Adrenal gland (tissue), 9 donors: ENCODE measurements at regions not wholly inside any gene's neighbourhood (a gene's known extent, or its start where the extent isn't known, plus 50 kb on each side); places are given as distances from the start of the nearest gene placed in this dataset.

Source experiments
- DNase-seq, 7 donors: peaks; one replicate each; pipeline ENCODE4 v3.0.0-alpha.2; 2019 to 2020
- H3K27ac ChIP-seq, 5 donors: fragments of 200-600 bp; sonication (generic) in 4 of 5; 1 replicate in 3 of 5; 2 replicates in 2 of 5; pipeline versions ENCODE4 v1.5.1 to v1.8.0; 2016 to 2020; ENCODE audit warnings: mild to moderate bottlenecking in 1 of 5
- H3K27me3 ChIP-seq: fragments of 200-600 bp; 2 replicates; pipeline ENCODE4 v1.8.0; 2021
- H3K36me3 ChIP-seq, 2 donors: fragments of 200-600 bp; replicated peaks in 1 of 2; 1 replicate in 1 of 2; 2 replicates in 1 of 2; pipeline versions ENCODE4 v1.5.1 to v1.8.0; 2018 to 2022
- H3K4me1 ChIP-seq, 2 donors: fragments of 200-600 bp; replicated peaks in 1 of 2; 1 replicate in 1 of 2; 2 replicates in 1 of 2; pipeline versions ENCODE4 v1.5.1 to v1.8.0; 2018 to 2021
- H3K4me3 ChIP-seq, 4 donors: fragments of 200-600 bp; sonication (generic) in 3 of 4; one replicate each; pipeline ENCODE4 v1.5.1; 2016 to 2018
- H3K9me3 ChIP-seq, 3 donors: fragments of 200-600 bp; sonication (generic) in 1 of 3; replicated peaks in 1 of 3; 1 replicate in 2 of 3; 2 replicates in 1 of 3; pipeline versions ENCODE4 v1.5.1 to v1.8.0; 2016 to 2021
- POLR2A ChIP-seq, 2 donors: fragments of 450-650 bp; IDR thresholded peaks; one replicate each; pipeline ENCODE4 v1.6.1; 2017; ENCODE audit warnings: antibody characterized with exemption in 2 of 2, mild to moderate bottlenecking in 2 of 2, moderate library complexity in 1 of 2
- WGBS, 4 donors: extraction: QIAGEN DNeasy Blood & Tissue Kit in 2 of 4; methylation state at CpG; one replicate each; pipeline versions ENCODE4 v1.1.5 to v1.1.7; 2013 to 2017; 5-methylcytosine and 5-hydroxymethylcytosine counted together
- intact Hi-C, 2 donors: fragments of 100-400 bp; cut with DNase I; formaldehyde crosslinking; loops; one replicate each; pipeline versions ENCODE4 v1.14.1 to v1.15.0; 2022 to 2023
- TF ChIP-seq, protein P1 (sequence below), 6 experiments: fragments of 450-650 bp in 4 of 6; fragments of 200-600 bp in 2 of 6; sonication (generic) in 1 of 6; IDR thresholded peaks; 1 replicate in 5 of 6; 2 replicates in 1 of 6; pipeline versions ENCODE4 v1.5.1 to v1.8.0; 2016 to 2021; ENCODE audit warnings: antibody characterized with exemption in 6 of 6, mild to moderate bottlenecking in 2 of 6, moderate library complexity in 1 of 6
- donor health status: healthy with polysubstance abuse.
- donor health status: Bipolar disorder and iron deficiency.
- donor health status: DM: yes; HTN: yes; CAD: no.
- donor health status: DM: no; HTN: no; CAD: no.
- donor health status: DM: no; HTN: no; CAD: no.

DNA sequence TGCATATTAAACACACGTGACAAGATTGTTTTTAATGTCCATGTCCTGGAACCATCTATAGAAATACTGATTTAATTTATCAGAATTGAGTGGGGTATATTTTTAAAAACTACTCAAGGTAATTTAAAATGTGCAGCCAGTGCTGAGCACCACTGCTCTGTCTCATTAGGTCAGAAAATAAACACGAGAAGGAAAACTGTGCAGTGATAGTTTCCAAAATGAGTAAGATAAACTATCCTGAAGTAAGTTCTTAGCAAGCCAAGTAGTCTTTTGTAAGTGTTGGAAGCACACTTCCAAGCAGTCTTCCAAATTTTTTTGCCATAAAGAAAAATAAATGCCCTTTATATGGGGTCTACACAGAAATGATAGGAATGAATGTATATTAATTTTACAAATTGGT, 93.8 kb upstream of the DNAJC10 start:
- TF ChIP-seq, protein P1, sequence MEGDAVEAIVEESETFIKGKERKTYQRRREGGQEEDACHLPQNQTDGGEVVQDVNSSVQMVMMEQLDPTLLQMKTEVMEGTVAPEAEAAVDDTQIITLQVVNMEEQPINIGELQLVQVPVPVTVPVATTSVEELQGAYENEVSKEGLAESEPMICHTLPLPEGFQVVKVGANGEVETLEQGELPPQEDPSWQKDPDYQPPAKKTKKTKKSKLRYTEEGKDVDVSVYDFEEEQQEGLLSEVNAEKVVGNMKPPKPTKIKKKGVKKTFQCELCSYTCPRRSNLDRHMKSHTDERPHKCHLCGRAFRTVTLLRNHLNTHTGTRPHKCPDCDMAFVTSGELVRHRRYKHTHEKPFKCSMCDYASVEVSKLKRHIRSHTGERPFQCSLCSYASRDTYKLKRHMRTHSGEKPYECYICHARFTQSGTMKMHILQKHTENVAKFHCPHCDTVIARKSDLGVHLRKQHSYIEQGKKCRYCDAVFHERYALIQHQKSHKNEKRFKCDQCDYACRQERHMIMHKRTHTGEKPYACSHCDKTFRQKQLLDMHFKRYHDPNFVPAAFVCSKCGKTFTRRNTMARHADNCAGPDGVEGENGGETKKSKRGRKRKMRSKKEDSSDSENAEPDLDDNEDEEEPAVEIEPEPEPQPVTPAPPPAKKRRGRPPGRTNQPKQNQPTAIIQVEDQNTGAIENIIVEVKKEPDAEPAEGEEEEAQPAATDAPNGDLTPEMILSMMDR (IDR thresholded peaks at IDR 0.05) = no peak
- no peak for TF ChIP-seq POLR2A (IDR thresholded peaks at IDR 0.05)
- intact Hi-C loops = no loop called here
- H3K27me3 ChIP-seq = no peaks in the 10 kb centered on the region
- WGBS, 4 donors = 66 to 72% (median 68%) methylated on average over 2 of the region's 2 CpGs
- H3K9me3 ChIP-seq = no peaks in the 10 kb centered on the region
- H3K4me1 ChIP-seq = peaks cover 0 to 4% of the 10 kb centered on the region in 2 donors
- H3K27ac ChIP-seq = no peak overlapping the region
- no peak overlapping the region for H3K4me3 ChIP-seq
- no peak for DNase-seq
- H3K36me3 ChIP-seq = no peaks in the 10 kb centered on the region

GRCh38 chr2:182625814-182626213, 90.2 kb upstream of the DNAJC10 start:
- H3K4me1 ChIP-seq = no peaks in the 10 kb centered on the region
- H3K9me3 ChIP-seq = no peaks in the 10 kb centered on the region
- no peak overlapping the region for H3K27ac ChIP-seq
- 53 to 81% (median 69%) methylated on average over 1 of the region's 1 CpG for WGBS, 4 donors
- intact Hi-C loops = no loop called here
- TF ChIP-seq, protein P1 (IDR thresholded peaks at IDR 0.05) = no peak
- TF ChIP-seq POLR2A (IDR thresholded peaks at IDR 0.05) = no peak
- H3K27me3 ChIP-seq = no peaks in the 10 kb centered on the region
- DNase-seq = no peak
- H3K4me3 ChIP-seq = no peak overlapping the region
- H3K36me3 ChIP-seq = no peaks in the 10 kb centered on the region

DNA sequence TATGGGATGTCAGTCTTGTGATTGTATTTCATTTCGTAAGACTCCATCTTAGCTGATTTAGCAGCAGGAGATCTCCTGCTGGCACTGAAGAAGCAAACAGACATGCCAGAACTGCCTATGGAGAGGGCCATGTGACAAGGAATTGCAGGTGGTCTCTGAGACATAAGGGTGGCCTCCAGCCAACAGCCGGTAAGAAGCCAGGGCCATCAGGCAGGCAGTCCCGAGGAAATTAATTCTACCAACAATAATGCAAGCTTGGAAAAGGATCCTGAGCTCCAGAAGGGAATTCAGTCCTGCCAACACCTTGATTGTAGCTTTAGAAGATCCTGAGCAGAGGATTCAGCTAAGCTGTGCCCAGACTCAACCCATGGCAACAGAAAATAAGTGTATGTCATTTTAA, 87.1 kb upstream of the DNAJC10 start:
- H3K4me1 ChIP-seq = no peaks in the 10 kb centered on the region
- DNase-seq = no peak
- intact Hi-C loops = no loop called here
- WGBS, 4 donors = 64 to 79% (median 68%) methylated on average over 3 of the region's 3 CpGs
- H3K27me3 ChIP-seq = no peaks in the 10 kb centered on the region
- H3K27ac ChIP-seq = no peak overlapping the region
- no peaks in the 10 kb centered on the region for H3K36me3 ChIP-seq
- no peak overlapping the region for H3K4me3 ChIP-seq
- no peak for TF ChIP-seq POLR2A (IDR thresholded peaks at IDR 0.05)
- TF ChIP-seq, protein P1 (IDR thresholded peaks at IDR 0.05) = no peak
- H3K9me3 ChIP-seq = no peaks in the 10 kb centered on the region

DNA sequence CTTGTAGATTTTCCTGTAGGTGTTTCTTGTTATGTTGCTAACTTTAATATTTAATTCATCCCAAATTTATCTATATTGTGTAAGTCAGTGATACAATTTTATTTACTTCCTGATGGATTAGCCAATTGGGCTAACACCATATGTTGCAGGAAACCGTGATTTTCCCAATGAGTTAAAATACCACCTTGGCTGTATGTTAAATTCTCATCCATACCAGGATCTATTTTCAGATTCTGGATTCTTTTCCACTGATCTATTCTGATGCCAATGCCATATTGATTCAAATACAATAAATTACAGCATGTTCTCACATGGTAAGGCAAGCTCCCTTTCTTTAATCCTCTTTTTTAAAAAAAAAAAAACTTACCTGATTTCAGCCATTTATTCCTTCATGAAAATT, 85.8 kb upstream of the DNAJC10 start:
- no peak for TF ChIP-seq POLR2A (IDR thresholded peaks at IDR 0.05)
- TF ChIP-seq, protein P1 (IDR thresholded peaks at IDR 0.05) = no peak
- Histone ChIP-seq H3K27me3 (no peaks in the 10 kb centered on the region), H3K36me3 (no peaks in the 10 kb centered on the region), H3K9me3 (no peaks in the 10 kb centered on the region), H3K27ac (no peak overlapping the region), H3K4me1 (no peaks in the 10 kb centered on the region), H3K4me3 (no peak overlapping the region)
- intact Hi-C loops = no loop called here
- DNase-seq = no peak
- 74 to 88% (median 82%) methylated on average over 1 of the region's 1 CpG for WGBS, 4 donors
